HG03521 (cell line): ENCODE measurements at regions not wholly inside any gene's neighbourhood (a gene's known extent, or its start where the extent isn't known, plus 50 kb on each side); places are given as distances from the start of the nearest gene placed in this dataset.

Source experiments
- ATAC-seq: cut with Tn5 transposase; IDR thresholded peaks from one replicate; pipeline ENCODE4 v1.9.1; 2021; ENCODE audit warnings: mild to moderate bottlenecking, moderate library complexity; ENCODE audit not compliant: unreplicated experiment

GRCh38 chr5:82622711-82623514, 344.8 kb upstream of the RPS23 start:
- no peak for ATAC-seq

GRCh38 chr5:82622205-82622604, 344.1 kb upstream of the RPS23 start:
- ATAC-seq, result no peak

DNA sequence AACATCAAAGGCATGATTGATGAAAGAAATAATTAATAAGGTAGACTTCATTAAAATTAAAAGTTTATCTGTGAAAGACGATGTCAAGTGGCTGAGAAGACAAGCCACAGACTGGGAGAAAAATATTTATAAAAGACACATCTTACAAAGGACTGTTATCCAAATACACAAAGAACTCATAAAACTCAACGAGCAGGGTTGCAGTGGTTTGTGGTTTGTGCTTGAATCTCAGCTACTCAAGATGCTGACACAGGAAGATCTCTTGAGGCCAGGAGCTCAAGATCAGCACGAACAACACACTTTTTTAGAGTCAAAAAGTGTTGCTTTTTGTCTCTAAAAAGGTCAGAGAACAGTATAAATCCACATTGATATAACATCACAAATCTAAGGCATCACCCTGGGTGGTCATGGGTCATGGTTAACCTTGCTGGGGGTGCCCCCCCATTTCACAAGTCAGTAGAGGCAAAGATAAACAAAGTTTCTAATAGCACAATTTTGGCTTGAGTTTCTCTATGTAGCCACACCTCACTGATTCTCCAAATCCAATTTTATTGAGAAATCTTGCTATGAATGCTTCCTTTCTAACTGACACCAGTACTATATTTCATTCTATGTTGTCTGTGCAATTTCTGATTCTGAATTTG, 342.9 kb upstream of the RPS23 start:
- ATAC-seq, result no peak

- ATAC-seq, result no peak
Observed at GRCh38 chr5:82619097-82619496, 340.9 kb upstream of the RPS23 start.

DNA sequence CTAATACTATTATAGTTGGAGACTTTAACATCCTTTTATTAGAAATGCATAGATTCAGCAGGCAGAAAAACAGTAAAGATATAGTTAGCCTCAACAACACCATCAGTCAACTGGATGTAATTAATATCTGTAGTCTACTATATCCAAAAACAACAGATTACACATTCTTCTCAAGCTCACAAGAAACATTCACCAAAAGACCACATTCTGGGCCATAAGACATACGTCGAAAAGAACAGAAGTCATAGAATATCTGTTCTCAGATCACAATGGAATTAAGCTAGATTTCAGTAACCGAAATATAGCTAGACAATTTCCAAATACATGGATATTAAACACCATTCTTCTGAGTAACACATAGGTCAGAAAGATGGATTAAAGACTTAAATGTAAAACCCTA, 336.6 kb upstream of the RPS23 start:
- ATAC-seq, result no peak

- no peak for ATAC-seq
Observed at GRCh38 chr5:82613891-82614290, 335.7 kb upstream of the RPS23 start.

- no peak for ATAC-seq
Observed at GRCh38 chr5:82610686-82611085, 332.5 kb upstream of the RPS23 start.

GRCh38 chr5:82605441-82605973, 327.4 kb upstream of the RPS23 start:
- ATAC-seq, result no peak

DNA sequence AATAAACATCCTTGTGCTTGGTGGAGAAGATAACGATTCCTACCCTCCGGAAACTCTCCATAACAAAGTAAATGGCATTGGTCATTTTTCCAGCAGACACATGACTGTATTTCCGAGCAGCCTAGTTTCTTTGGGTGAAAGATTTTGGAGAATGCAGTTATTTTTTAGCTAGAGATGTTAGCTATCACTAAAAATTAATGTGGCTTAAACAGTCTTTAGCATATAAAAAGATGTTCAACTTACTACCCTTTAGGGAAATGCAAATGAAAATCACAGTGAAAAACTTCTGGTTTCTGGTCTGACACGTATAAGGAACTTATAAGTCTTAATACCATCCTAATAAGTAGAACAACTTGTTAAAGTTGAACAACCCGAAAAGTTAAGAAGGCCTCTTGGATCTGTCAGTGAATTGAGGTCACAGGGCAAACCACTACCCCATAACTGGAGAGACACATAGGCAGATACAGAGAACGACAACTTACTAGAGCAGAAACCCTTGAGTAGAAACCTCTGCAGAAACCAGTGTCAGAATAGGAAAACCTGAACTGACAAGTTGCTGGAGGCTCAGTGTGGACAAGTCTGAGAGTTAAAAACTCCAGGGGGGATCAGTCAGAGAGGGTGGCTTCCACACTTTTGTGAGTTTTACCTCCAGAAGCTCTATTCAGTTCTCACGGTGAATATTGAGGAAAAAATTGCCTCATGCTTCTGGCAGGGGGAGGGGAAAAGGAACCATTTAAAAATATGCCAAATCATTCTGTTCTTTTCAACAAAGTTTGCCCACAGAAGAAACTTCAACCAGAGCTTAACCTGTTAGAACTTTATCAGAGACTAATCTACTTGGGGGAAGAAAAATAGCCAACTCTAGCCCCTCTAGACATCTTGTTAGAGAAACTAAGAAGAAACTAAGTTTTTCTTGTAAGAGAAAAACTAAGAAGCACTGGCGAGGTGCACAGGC, 325.2 kb upstream of the RPS23 start:
- no peak for ATAC-seq

DNA sequence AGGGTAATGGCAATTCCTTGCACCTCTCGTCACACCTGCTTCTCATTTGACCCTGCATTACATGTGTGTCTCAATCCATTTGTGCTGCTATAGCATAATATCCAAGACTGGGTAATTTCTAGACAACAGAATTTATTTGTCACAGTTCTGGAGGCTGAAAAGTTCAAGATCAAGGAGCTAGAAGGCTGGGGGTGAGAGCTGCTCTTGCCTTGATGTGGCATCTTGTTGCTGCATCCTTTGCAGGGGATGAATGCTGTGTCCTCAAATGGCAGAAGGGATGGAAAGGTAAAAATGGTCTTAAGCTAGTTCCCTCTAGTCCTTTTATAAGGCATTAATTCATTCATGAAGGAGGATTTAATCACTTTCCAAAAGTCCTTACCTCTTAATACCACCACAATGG, 323.7 kb upstream of the RPS23 start:
- ATAC-seq, result no peak

GRCh38 chr5:82601077-82601476, 322.9 kb upstream of the RPS23 start:
- no peak for ATAC-seq

DNA sequence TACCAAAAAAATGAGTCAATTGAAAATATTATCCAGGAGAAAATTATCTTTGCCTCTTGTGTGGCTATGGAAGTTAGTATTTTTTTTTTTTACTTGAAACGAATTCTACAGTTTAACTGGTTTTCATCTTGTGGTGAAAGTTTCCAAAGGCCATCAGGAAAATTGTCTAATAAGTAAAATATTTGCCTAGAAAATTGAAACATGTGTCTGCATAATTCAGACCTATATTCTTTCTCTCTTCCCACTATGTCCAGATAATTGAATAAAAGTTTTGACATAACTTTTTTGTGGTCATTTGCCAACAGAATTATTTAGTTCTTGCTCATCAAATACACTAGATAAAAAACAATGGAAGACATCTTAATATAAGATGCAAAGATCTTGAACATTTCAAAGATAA, 321.5 kb upstream of the RPS23 start:
- no peak for ATAC-seq

DNA sequence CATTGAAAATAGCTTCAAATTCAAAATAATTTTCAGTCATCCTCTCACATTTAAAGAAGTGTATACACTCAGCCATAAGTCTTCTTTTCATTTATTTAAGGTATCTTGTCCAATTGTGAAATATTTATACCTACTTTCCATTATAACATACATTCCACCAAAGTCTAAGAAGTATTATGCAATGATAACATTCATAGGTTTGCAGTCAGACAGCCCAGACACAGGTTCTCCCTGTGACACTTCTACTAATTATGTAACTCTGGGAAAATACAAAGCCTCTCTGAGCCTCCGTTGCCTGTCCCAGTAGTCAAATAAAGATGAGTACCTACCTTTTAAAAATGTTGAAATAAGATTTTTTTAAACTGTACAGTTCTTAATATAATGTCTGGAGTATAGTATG, 320.9 kb upstream of the RPS23 start:
- ATAC-seq, result no peak

GRCh38 chr5:82597437-82597836, 319.3 kb upstream of the RPS23 start:
- ATAC-seq, result no peak

- ATAC-seq, result no peak
Observed at GRCh38 chr5:82596451-82596850, 318.3 kb upstream of the RPS23 start.

- no peak for ATAC-seq
Observed at GRCh38 chr5:82595113-82595512, 317.0 kb upstream of the RPS23 start.

GRCh38 chr5:82594097-82594496, 315.9 kb upstream of the RPS23 start:
- no peak for ATAC-seq

DNA sequence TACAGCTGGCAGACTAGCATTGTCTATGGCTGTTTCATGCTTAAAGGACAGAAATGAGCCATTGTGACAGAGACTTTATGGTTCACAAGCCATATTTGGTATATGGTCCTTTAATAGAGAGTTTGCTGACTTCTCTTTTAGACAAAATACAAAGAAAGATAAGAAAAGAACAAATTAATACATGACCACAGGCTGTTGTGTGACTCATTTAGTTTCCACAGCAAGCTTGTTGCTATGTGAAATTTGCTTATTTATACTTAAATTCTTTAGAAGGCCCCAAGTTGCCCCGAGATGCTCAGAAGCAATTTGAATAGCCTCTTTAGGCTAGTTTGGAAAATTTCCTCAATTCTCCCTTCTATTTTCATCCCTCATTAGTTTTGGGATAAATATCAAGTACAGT, 315.3 kb upstream of the RPS23 start:
- ATAC-seq, result no peak

- no peak for ATAC-seq
Observed at GRCh38 chr5:82591021-82591515, 312.9 kb upstream of the RPS23 start.

GRCh38 chr5:82590112-82590511, 312.0 kb upstream of the RPS23 start:
- no peak for ATAC-seq

GRCh38 chr5:82586661-82587310, 308.6 kb upstream of the RPS23 start:
- no peak for ATAC-seq
